GM12874 (cell line): ENCODE measurements at regions not wholly inside any gene's neighbourhood (a gene's known extent, or its start where the extent isn't known, plus 50 kb on each side); places are given as distances from the start of the nearest gene placed in this dataset.

Experiments used
- TF ChIP-seq, protein P1 (sequence below): IDR thresholded peaks from 2 replicates; pipeline ENCODE4 v1.5.1; 2011; ENCODE audit warnings: low read depth, mild to moderate bottlenecking, control low read depth, low read length, moderate library complexity; ENCODE audit not compliant: insufficient read depth

DNA sequence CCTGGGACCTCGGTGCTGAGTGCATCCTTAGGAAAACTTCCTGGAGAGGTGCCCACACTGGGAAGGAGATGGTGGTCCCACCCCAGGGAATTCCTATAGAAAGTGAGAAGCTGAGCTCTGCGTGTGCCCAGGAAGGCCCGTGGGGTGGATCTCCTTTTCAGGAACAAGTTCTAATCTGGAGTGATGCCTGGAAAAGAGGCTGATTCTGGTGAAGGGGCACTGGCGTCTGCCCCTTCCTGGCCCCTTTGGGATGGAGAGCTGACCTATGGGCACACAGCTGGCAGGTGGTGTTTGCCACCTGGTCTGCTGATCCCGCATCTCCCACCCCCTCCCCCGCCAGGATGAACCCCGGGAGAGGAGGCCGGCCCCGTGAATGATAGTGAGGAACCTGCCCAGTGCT lies 142.0 kb upstream of the RTL1 start:
- TF ChIP-seq, protein P1, sequence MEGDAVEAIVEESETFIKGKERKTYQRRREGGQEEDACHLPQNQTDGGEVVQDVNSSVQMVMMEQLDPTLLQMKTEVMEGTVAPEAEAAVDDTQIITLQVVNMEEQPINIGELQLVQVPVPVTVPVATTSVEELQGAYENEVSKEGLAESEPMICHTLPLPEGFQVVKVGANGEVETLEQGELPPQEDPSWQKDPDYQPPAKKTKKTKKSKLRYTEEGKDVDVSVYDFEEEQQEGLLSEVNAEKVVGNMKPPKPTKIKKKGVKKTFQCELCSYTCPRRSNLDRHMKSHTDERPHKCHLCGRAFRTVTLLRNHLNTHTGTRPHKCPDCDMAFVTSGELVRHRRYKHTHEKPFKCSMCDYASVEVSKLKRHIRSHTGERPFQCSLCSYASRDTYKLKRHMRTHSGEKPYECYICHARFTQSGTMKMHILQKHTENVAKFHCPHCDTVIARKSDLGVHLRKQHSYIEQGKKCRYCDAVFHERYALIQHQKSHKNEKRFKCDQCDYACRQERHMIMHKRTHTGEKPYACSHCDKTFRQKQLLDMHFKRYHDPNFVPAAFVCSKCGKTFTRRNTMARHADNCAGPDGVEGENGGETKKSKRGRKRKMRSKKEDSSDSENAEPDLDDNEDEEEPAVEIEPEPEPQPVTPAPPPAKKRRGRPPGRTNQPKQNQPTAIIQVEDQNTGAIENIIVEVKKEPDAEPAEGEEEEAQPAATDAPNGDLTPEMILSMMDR: no peak

DNA sequence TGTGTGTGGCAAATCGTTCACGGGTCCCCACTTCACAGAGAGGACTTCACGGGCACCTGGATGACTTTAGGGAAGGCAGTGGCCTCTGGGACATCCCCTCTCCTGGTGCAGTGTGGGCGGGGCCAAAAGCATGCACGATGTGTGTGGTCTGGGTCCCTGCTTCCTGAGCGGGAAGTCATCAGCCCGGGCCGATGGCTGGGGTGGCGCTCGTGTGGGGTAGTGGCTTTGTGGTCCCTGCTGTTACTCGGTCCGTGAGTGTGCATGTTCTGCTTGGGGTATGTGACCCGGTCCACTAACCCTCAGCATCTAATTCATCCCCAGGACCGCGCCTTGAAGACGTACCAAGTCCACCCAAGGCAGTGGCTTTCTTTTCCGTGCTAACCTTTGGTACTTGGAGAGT lies 142.5 kb upstream of the RTL1 start:
- TF ChIP-seq, protein P1: no peak

DNA sequence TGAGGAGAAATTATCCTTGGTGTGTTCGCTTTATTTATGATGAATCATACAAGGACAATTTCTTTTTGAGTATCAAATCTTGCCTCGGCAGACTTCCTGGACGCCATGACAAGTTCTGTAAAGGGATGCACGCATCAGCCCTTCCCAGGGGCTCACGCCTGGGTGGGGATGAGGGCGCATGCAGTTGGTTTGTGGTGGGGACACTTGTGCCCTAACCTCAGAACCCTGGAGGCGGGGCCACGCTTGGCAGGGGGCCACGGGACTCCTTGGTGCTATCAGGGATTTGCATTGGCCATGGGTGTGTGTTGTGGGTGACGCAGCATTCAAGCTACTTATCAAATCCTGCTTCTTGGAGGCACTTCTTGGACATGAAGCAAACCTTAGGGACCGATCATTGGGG lies 143.8 kb upstream of the RTL1 start:
- TF ChIP-seq, protein P1: no peak

DNA sequence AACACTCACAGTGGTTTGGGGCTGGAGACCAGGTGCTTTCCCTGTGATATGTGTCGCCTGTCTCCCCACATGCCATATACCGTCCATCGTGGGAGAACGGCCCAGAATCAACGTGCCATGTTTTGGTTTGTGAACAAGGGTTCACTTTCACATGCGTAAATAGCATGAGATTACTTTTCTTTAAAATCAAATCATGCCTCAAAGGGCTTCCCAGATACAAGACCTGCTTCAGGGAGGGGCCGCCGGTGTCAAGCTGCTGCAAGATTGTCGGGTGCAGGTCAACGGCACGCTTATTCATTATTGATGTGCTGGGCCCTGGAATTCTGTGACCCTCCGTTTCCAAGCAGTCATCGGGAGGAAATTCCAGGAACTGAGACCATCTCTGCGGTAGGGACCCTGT lies 145.2 kb upstream of the RTL1 start:
- TF ChIP-seq, protein P1: no peak

DNA sequence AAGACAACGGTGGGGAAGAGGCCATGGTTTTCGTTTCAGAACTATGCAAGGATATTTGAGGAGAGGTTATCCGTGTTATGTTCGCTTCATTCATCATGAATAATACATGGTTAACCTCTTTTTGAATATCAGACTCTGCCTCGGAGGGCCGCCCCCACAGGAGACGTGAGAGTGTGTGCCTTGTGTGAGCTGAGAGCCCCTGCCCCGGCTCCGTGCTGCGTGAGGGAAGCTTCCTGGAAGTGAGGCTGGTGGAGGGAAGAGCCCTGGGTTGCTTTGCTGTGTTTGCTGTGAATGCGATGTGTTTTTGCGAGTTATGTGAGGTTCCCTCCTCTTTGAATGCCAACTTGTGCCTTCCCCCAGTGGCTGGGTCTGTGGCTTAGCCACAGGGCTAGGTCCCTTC lies 146.0 kb upstream of the RTL1 start:
- TF ChIP-seq, protein P1: no peak

DNA sequence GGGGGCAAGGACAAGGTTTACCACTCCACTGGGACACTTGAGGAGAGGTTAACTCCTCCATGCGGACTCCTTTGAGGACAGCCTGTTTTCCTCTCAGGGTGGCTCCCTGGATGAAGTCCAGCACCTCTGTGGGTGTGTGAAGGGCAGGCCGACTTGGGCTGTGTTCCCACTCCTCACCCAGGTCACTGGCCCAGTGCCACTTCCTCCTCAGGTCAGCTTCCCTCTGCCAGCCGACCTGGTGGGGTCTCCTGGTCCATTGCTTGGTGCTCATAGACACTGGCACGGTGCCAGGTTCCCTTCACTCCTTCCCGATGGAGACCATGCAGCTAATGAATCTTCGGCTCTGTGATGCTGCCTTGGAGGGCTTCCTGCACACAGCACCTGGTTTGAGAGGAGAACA lies 146.4 kb upstream of the RTL1 start:
- TF ChIP-seq, protein P1: no peak

DNA sequence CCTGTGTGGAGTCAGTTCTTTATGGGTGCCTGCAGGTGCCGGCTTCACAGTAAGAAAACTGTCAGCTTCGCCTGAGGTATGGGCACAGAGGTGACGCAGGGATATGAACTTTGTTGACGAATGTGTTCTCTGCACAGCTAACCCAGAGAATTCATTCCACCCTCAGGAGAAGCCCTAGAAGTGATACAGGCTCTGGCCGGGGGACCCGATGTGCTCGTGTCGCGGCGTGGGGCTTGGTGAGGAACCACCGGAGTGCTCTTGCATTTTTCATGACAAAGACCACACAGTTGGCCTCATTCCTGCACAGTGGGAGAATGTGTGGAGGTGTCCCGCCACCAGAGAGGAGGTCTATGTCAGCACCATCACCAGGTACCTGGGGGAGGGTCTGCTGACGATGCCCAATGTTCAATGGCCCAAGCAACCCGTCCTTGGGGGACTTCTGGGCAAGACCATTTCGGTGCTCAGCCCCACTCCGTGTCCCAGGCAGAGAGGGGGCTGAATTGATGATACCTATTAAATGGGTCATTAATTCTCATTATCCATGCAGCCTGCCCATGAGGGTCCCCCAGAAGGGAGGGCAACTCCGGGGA lies 147.5 kb upstream of the RTL1 start:
- TF ChIP-seq, protein P1: no peak
